ENCODE measurements at regions not wholly inside any gene's neighbourhood (a gene's known extent, or its start where the extent isn't known, plus 50 kb on each side); places are given as distances from the start of the nearest gene placed in this dataset.

DNA sequence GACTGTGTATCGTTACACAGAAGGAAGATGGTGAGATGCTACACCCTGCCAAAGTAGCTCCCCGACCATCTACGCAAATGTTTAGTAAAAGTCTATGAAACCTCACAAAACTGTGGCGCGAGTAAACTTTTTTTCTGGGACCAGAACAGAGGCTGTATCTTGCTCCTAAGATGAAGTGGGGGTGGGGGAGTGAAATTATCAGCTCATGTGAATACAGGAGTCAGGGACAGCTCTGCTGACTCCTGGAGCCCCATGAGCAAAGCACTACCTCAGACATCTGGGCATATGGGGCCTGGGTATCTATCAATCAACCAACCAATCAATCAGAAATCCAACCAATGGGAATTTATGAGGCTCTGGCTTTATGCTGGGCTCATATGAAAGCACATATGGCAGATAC lies 138.6 kb upstream of the RANBP3L start:
- no peaks in the 10 kb centered on the region for H3K36me3 ChIP-seq
- H3K27ac ChIP-seq: no peak overlapping the region
- intact Hi-C loops (cut with DNase I; ENCODE audit: low total_unique reads): no loop called here
- DNase-seq: no peak
- no peaks in the 10 kb centered on the region for H3K9me3 ChIP-seq
- no peaks in the 10 kb centered on the region for H3K4me1 ChIP-seq
- H3K27me3 ChIP-seq: no peaks in the 10 kb centered on the region
- no peak overlapping the region for H3K4me3 ChIP-seq
- TF ChIP-seq CTCF (IDR thresholded peaks at IDR 0.05) (no peak), POLR2A (IDR thresholded peaks at IDR 0.05) (no peak)

DNA sequence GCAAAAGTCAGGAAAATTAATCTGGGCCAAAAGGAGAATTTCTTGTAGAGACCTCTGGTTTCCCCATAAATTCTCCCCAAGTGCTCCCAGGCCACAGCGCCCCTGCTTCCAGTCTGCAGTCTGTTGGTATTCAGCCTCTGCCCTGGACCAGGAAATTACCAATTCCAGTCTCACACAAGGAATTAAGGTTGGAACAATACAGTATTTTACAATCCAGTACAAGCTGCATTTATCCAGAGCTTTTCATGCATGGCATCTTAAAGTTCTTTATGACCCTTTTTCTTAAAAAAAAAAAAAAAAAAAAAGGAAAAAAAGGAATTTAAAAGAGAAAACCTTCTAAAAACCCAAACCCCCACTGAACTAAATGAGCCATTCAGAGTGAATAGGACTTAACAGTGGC lies 139.6 kb upstream of the RANBP3L start:
- H3K4me1 ChIP-seq: no peaks in the 10 kb centered on the region
- H3K27ac ChIP-seq: no peak overlapping the region
- intact Hi-C loops (cut with DNase I; ENCODE audit: low total_unique reads): no loop called here
- TF ChIP-seq CTCF (IDR thresholded peaks at IDR 0.05): no peak
- no peak for TF ChIP-seq POLR2A (IDR thresholded peaks at IDR 0.05)
- H3K27me3 ChIP-seq: no peaks in the 10 kb centered on the region
- no peaks in the 10 kb centered on the region for H3K9me3 ChIP-seq
- no peak for DNase-seq
- no peaks in the 10 kb centered on the region for H3K36me3 ChIP-seq
- no peak overlapping the region for H3K4me3 ChIP-seq

- DNase-seq: no peak
- no peaks in the 10 kb centered on the region for H3K4me1 ChIP-seq
- H3K9me3 ChIP-seq: no peaks in the 10 kb centered on the region
- H3K27me3 ChIP-seq: no peaks in the 10 kb centered on the region
- TF ChIP-seq CTCF (IDR thresholded peaks at IDR 0.05) (no peak), POLR2A (IDR thresholded peaks at IDR 0.05) (no peak)
- no peaks in the 10 kb centered on the region for H3K36me3 ChIP-seq
- intact Hi-C loops (cut with DNase I; ENCODE audit: low total_unique reads): no loop called here
- H3K4me3 ChIP-seq: no peak overlapping the region
- no peak overlapping the region for H3K27ac ChIP-seq
These were observed 140.7 kb upstream of the RANBP3L start for GRCh38 chr5:36442352-36442751.

DNA sequence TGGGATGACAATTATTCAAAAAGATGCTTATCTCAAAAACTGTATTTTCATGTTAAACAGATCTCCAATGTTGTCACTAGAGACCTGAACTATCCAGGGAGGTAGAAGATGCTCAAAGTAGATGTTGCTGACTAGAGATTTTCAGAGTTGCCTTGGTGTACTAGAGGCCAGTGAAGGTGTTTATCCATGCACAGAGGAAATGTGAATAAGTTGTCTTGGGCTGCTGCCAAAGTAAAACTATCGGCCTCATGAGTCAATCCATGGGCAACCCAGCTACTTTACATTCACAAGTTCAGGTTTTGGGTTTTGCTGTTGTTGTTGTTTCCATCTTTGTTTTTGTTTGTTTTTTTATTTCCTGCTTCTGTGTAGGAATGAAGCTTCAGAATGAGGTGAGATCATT lies 141.1 kb upstream of the RANBP3L start:
- no peak overlapping the region for H3K27ac ChIP-seq
- DNase-seq: no peak
- no peaks in the 10 kb centered on the region for H3K36me3 ChIP-seq
- TF ChIP-seq POLR2A (IDR thresholded peaks at IDR 0.05) (no peak), CTCF (IDR thresholded peaks at IDR 0.05) (no peak)
- H3K27me3 ChIP-seq: no peaks in the 10 kb centered on the region
- H3K4me3 ChIP-seq: no peak overlapping the region
- no peaks in the 10 kb centered on the region for H3K4me1 ChIP-seq
- intact Hi-C loops (cut with DNase I; ENCODE audit: low total_unique reads): no loop called here
- no peaks in the 10 kb centered on the region for H3K9me3 ChIP-seq

DNA sequence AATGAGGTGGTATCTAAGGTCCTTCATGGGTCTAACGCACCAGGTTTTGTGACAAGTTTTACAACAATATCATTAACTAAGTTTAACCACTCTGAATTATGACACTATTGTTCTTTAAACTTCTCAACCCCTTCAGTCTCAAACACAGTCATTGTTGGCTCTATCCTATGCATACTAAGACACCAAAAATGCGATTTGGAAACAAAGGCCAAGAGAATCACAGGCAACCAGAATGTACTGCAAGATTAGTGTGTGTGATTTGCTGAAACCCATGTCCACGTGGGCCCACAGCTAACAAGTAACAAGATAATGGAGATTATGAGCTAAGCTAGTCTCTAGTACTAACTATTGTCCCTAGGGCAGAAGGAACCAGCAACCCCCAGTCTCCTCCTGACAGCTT lies 142.2 kb upstream of the RANBP3L start:
- intact Hi-C loops (cut with DNase I; ENCODE audit: low total_unique reads): no loop called here
- no peaks in the 10 kb centered on the region for H3K9me3 ChIP-seq
- DNase-seq: no peak
- no peak overlapping the region for H3K4me3 ChIP-seq
- H3K27me3 ChIP-seq: no peaks in the 10 kb centered on the region
- no peaks in the 10 kb centered on the region for H3K36me3 ChIP-seq
- H3K27ac ChIP-seq: no peak overlapping the region
- no peak for TF ChIP-seq CTCF (IDR thresholded peaks at IDR 0.05)
- no peak for TF ChIP-seq POLR2A (IDR thresholded peaks at IDR 0.05)
- H3K4me1 ChIP-seq: no peaks in the 10 kb centered on the region

Measured in uterus (tissue), 3 donors.